22Rv1 (cell line): ENCODE measurements at regions not wholly inside any gene's neighbourhood (a gene's known extent, or its start where the extent isn't known, plus 50 kb on each side); places are given as distances from the start of the nearest gene placed in this dataset.
"Not testable (repeated sequence)": the region's sequence is repeated elsewhere in the genome, so short reads cannot be mapped to it uniquely, and the experiment has no call there.

Source experiments
- H3K27ac ChIP-seq: fragments of 450-650 bp; 2 replicates; pipeline ENCODE4 v1.5.1; 2017
- ZFX ChIP-seq: fragments of 450-650 bp; IDR thresholded peaks from 2 replicates; pipeline ENCODE4 v1.6.1; 2017; ENCODE audit warnings: antibody characterized with exemption, borderline replicate concordance
- TF ChIP-seq, protein P1 (sequence below): fragments of 450-650 bp; IDR thresholded peaks from 2 replicates; pipeline ENCODE4 v1.5.1; 2017; ENCODE audit warnings: mild to moderate bottlenecking

DNA sequence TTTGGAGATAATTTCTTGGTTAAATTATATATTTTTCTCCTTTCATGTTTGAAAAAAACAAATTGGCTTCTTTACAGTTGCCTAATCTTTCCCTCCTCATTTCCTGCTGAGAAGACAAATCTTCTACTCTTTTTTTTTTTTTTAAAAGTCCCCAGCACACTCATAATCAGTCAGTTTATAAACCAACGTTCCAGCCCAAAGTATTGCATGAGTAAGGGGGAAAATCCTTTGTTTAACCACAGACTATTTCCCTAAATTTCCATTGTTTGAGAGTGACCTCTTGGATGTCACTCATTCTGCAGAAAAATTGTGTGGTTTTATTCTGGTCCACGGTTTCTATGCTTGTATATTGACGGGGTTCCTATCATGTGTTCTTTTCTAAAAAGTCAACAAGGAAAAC lies 55.1 kb upstream of the TLR4 start:
- TF ChIP-seq ZFX = no peak
- TF ChIP-seq, protein P1, sequence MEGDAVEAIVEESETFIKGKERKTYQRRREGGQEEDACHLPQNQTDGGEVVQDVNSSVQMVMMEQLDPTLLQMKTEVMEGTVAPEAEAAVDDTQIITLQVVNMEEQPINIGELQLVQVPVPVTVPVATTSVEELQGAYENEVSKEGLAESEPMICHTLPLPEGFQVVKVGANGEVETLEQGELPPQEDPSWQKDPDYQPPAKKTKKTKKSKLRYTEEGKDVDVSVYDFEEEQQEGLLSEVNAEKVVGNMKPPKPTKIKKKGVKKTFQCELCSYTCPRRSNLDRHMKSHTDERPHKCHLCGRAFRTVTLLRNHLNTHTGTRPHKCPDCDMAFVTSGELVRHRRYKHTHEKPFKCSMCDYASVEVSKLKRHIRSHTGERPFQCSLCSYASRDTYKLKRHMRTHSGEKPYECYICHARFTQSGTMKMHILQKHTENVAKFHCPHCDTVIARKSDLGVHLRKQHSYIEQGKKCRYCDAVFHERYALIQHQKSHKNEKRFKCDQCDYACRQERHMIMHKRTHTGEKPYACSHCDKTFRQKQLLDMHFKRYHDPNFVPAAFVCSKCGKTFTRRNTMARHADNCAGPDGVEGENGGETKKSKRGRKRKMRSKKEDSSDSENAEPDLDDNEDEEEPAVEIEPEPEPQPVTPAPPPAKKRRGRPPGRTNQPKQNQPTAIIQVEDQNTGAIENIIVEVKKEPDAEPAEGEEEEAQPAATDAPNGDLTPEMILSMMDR = no peak
- H3K27ac ChIP-seq = no peak overlapping the region

GRCh38 chr9:117644932-117645636 lies 59.1 kb upstream of the TLR4 start:
- no peak for TF ChIP-seq ZFX
- TF ChIP-seq, protein P1 = peak; percentile 64
- no peak overlapping the region for H3K27ac ChIP-seq

DNA sequence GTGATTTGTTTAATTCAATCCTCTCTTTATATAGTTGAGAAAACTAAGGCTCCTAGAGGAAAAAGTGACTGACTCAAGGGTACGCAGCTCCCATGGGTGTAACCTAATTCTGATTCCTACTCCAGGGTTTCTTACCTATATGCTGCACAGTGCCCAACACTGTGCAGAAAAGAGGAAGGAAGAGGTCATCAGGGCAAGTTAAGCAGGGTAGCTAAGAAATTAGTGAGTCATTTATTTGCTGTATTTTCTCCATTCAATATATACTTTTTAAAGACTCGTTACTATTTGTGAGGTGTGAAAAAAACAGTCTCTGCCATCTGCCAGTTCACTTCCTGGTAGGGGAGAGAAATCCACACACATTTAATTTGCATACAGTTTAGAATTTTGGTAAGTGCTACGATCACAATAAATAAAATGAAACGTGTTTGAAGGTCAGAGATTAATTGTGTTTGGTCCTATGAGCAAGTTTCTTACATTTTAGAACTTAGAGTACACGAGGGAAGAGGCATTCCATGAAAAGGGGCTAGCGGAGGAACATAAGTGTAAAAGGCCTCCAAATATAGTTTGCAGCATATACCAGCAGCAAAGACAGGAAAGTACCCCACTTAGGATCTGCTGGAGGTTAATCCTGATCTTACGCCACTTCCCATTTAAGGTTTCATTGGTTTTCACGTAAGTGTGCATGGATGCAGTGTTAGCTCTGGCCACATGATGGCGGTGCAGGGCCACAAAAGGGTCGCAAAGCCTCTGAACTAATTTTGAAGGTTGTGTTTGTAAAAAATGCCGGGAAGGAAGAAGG lies 59.9 kb upstream of the TLR4 start:
- TF ChIP-seq, protein P1 = peak; percentile 89
- no peak for TF ChIP-seq ZFX
- H3K27ac ChIP-seq = no peak overlapping the region

GRCh38 chr9:117643288-117643654 lies 60.9 kb upstream of the TLR4 start:
- H3K27ac ChIP-seq = no peak overlapping the region
- no peak for TF ChIP-seq ZFX
- TF ChIP-seq, protein P1 = no peak

DNA sequence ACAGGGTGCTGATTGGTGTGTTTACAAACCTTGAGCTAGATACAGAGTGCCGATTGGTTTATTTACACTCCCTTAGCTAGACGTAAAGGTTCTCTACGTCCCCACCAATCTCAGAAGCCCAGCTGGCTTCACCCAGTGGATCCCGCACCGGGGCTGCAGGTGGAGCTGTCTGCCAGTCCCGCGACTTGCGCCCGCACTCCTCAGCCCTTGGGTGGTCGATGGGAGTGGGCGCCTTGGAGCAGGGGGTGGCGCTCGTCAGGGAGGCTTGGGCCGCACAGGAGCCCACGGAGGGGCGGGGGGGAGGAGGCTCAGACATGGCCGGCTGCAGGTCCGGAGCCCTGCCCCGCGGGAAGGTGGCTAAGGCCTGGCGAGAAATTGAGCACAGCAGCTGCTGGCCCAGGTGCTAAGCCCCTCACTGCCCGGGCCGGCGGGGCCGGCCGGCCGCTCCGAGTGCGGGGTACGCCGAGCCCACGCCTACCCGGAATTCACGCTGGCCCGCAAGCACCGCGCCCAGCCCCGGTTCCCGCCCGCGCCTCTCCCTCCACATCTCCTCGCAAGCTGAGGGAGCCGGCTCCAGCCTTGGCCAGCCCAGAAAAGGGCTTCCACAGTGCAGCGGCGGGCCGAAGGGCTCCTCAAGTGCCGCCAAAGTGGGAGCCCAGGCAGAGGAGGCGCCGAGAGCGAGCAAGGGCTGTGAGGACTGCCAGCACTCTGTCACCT lies 61.5 kb upstream of the TLR4 start:
- H3K27ac ChIP-seq = not testable (repeated sequence)

DNA sequence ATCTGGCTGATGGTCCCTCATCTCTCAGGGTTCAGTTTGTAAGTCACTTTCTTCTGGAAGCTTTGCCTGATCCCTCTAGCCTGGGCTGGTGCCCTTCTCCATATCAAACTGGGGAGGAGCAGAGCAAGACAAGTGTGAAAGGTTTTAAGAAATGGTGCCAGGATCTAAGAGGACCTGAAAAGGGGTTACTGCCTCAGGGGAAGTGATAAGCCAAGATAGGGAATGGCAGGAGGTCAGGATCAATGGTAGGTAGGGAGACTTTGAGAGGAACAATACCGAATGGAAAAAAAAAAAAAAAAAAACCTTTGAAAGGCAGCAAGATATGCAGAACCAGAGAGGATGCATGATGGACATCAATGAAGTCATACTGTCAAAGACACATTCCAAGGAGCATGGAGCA lies 67.5 kb upstream of the TLR4 start:
- H3K27ac ChIP-seq = no peak overlapping the region
- TF ChIP-seq ZFX = no peak
- TF ChIP-seq, protein P1 = no peak

More for the DNA sequence above, 61.5 kb upstream of the TLR4 start:
- TF ChIP-seq, protein P1 = peak; percentile 33; the same call in 1 of the 2 replicates

- no peak overlapping the region for H3K27ac ChIP-seq
- TF ChIP-seq, protein P1 = no peak
- TF ChIP-seq ZFX = no peak
Observed at GRCh38 chr9:117625154-117625553, 79.0 kb upstream of the TLR4 start.
